NT2/D1 (cell line): ENCODE measurements at regions not wholly inside any gene's neighbourhood (a gene's known extent, or its start where the extent isn't known, plus 50 kb on each side); places are given as distances from the start of the nearest gene placed in this dataset.

ENCODE experiments used
- SUZ12 ChIP-seq: IDR thresholded peaks from 2 replicates; pipeline ENCODE4 v1.6.1; 2011; ENCODE audit not compliant: insufficient read length, insufficient read depth; ENCODE audit errors: extremely low read depth
- YY1 ChIP-seq: IDR thresholded peaks from 2 replicates; pipeline ENCODE4 v1.6.1; 2011; ENCODE audit not compliant: insufficient read length, insufficient read depth
- ZNF274 ChIP-seq: IDR thresholded peaks from 2 replicates; pipeline ENCODE4 v1.6.1; 2011; ENCODE audit warnings: mild to moderate bottlenecking, low read depth, low read length

DNA sequence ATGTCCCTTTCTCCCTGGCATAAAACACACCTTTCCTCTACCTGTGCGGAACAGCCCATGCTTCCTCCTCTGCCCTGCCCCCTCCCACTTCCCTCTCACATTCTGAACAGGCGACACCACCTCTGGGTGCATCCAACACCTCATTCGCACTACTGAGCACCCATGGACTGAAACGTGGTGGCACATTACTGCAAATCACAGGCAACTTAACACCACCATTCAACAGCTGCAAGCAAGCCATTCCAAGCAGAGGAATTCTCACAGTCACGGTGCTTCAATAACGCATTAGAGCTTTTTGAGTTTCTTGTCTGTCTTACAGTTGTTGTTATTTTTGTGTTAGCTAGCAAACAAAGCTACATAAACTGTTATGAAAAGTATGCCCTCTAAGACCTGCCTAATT, 298.2 kb upstream of the TAS2R1 start:
- no peak for TF ChIP-seq SUZ12
- no peak for TF ChIP-seq YY1
- no peak for TF ChIP-seq ZNF274
